ENCODE measurements at regions not wholly inside any gene's neighbourhood (a gene's known extent, or its start where the extent isn't known, plus 50 kb on each side); places are given as distances from the start of the nearest gene placed in this dataset.

DNA sequence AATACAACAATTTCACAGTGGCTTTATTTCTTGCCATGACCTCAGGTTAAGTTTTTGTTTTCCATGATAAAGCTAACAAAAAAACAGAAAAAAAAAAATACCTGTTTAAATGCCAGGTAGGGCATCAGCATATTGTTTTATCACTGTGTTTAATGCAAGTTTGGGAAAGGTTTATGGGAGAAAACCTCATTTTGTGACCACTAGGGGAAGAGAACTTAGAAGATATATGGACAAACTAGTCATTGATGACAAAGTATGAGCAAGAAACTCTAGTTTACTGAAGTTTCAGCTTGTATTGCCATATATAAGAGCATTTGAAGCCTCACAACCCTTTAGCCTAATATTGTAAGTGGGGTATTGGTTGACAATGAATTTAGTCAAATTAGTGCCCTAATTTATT lies 1431.4 kb upstream of the CDH18 start:
- TF ChIP-seq, protein P1, sequence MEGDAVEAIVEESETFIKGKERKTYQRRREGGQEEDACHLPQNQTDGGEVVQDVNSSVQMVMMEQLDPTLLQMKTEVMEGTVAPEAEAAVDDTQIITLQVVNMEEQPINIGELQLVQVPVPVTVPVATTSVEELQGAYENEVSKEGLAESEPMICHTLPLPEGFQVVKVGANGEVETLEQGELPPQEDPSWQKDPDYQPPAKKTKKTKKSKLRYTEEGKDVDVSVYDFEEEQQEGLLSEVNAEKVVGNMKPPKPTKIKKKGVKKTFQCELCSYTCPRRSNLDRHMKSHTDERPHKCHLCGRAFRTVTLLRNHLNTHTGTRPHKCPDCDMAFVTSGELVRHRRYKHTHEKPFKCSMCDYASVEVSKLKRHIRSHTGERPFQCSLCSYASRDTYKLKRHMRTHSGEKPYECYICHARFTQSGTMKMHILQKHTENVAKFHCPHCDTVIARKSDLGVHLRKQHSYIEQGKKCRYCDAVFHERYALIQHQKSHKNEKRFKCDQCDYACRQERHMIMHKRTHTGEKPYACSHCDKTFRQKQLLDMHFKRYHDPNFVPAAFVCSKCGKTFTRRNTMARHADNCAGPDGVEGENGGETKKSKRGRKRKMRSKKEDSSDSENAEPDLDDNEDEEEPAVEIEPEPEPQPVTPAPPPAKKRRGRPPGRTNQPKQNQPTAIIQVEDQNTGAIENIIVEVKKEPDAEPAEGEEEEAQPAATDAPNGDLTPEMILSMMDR (IDR thresholded peaks at IDR 0.05; ENCODE audit: low read depth, low read length), result no peak
- TF ChIP-seq, protein P2, sequence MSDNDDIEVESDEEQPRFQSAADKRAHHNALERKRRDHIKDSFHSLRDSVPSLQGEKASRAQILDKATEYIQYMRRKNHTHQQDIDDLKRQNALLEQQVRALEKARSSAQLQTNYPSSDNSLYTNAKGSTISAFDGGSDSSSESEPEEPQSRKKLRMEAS (IDR thresholded peaks at IDR 0.05; ENCODE audit: low read depth, low read length), result no peak
